ENCODE measurements at regions not wholly inside any gene's neighbourhood (a gene's known extent, or its start where the extent isn't known, plus 50 kb on each side); places are given as distances from the start of the nearest gene placed in this dataset.

GRCh38 chr13:75947448-75947847 lies 311.3 kb downstream of the LMO7 start (continued):
- TF ChIP-seq RAD21 (IDR thresholded peaks at IDR 0.05 in 1 of 2, conservative IDR thresholded peaks at IDR 0.05 in 1 of 2; ENCODE audit: low read depth in 2 of 2, low read length in 2 of 2) (no peak), CBX5 (IDR thresholded peaks at IDR 0.05; ENCODE audit: low read depth, low read length) (no peak), TAF1 (IDR thresholded peaks at IDR 0.05; ENCODE audit: low read depth, low read length) (no peak), MAX (IDR thresholded peaks at IDR 0.05) (no peak)

Measured in H1 (cell line).